ENCODE measurements at regions not wholly inside any gene's neighbourhood (a gene's known extent, or its start where the extent isn't known, plus 50 kb on each side); places are given as distances from the start of the nearest gene placed in this dataset.

GRCh38 chr3:177348974-177349373 lies 151.7 kb upstream of the TBL1XR1 start:
- H3K9me3 ChIP-seq (ENCODE audit: low read depth, low read length) = no peaks in the 10 kb centered on the region
- no peaks in the 10 kb centered on the region for H3K27me3 ChIP-seq (ENCODE audit: insufficient read depth, low read length)
- peaks cover 18% of the 10 kb centered on the region for H3K4me1 ChIP-seq (ENCODE audit: insufficient read depth, low read length)
- no peak overlapping the region for H2AFZ ChIP-seq (ENCODE audit: low read length)
- H3K4me3 ChIP-seq (ENCODE audit: insufficient read depth, low read length) = no peak overlapping the region
- H4K20me1 ChIP-seq (ENCODE audit: insufficient read depth, low read length) = no peaks in the 10 kb centered on the region
- no peaks in the 10 kb centered on the region for H3K36me3 ChIP-seq (ENCODE audit: insufficient read depth, low read length)
- no peak overlapping the region for H3K4me2 ChIP-seq (ENCODE audit: insufficient read depth, low read length)
- no peaks in the 10 kb centered on the region for H3K79me2 ChIP-seq (ENCODE audit: insufficient read depth, low read length)
- TF ChIP-seq CTCF (IDR thresholded peaks at IDR 0.05; ENCODE audit: extremely low read depth, low read depth, low read length) = no peak
- H3K27ac ChIP-seq (ENCODE audit: low read depth, low read length) = no peak overlapping the region
- DNase-seq (ENCODE audit: insufficient read length, low spot score, missing footprints) = no peak

GRCh38 chr3:177349384-177349783 lies 152.1 kb upstream of the TBL1XR1 start:
- H3K9me3 ChIP-seq (ENCODE audit: low read depth, low read length) = no peaks in the 10 kb centered on the region
- H3K79me2 ChIP-seq (ENCODE audit: insufficient read depth, low read length) = no peaks in the 10 kb centered on the region
- no peak overlapping the region for H3K4me2 ChIP-seq (ENCODE audit: insufficient read depth, low read length)
- no peak overlapping the region for H3K27ac ChIP-seq (ENCODE audit: low read depth, low read length)
- no peaks in the 10 kb centered on the region for H4K20me1 ChIP-seq (ENCODE audit: insufficient read depth, low read length)
- DNase-seq (ENCODE audit: insufficient read length, low spot score, missing footprints) = no peak
- no peak overlapping the region for H3K4me3 ChIP-seq (ENCODE audit: insufficient read depth, low read length)
- no peaks in the 10 kb centered on the region for H3K36me3 ChIP-seq (ENCODE audit: insufficient read depth, low read length)
- H3K4me1 ChIP-seq (ENCODE audit: insufficient read depth, low read length) = peaks cover 18% of the 10 kb centered on the region
- no peak for TF ChIP-seq CTCF (IDR thresholded peaks at IDR 0.05; ENCODE audit: extremely low read depth, low read depth, low read length)
- H3K27me3 ChIP-seq (ENCODE audit: insufficient read depth, low read length) = no peaks in the 10 kb centered on the region
- H2AFZ ChIP-seq (ENCODE audit: low read length) = no peak overlapping the region

GRCh38 chr3:177350121-177350520 lies 152.8 kb upstream of the TBL1XR1 start:
- no peak overlapping the region for H3K4me3 ChIP-seq (ENCODE audit: insufficient read depth, low read length)
- no peak for DNase-seq (ENCODE audit: insufficient read length, low spot score, missing footprints)
- no peaks in the 10 kb centered on the region for H3K27me3 ChIP-seq (ENCODE audit: insufficient read depth, low read length)
- peaks cover 12% of the 10 kb centered on the region for H3K4me1 ChIP-seq (ENCODE audit: insufficient read depth, low read length)
- H3K27ac ChIP-seq (ENCODE audit: low read depth, low read length) = no peak overlapping the region
- no peak for TF ChIP-seq CTCF (IDR thresholded peaks at IDR 0.05; ENCODE audit: extremely low read depth, low read depth, low read length)
- H3K79me2 ChIP-seq (ENCODE audit: insufficient read depth, low read length) = no peaks in the 10 kb centered on the region
- H3K4me2 ChIP-seq (ENCODE audit: insufficient read depth, low read length) = no peak overlapping the region
- H3K9me3 ChIP-seq (ENCODE audit: low read depth, low read length) = no peaks in the 10 kb centered on the region
- H4K20me1 ChIP-seq (ENCODE audit: insufficient read depth, low read length) = no peaks in the 10 kb centered on the region
- H3K36me3 ChIP-seq (ENCODE audit: insufficient read depth, low read length) = no peaks in the 10 kb centered on the region
- no peak overlapping the region for H2AFZ ChIP-seq (ENCODE audit: low read length)

- Histone ChIP-seq H3K27me3 (ENCODE audit: insufficient read depth, low read length) (no peaks in the 10 kb centered on the region), H3K4me3 (ENCODE audit: insufficient read depth, low read length) (no peak overlapping the region), H3K79me2 (ENCODE audit: insufficient read depth, low read length) (no peaks in the 10 kb centered on the region), H3K36me3 (ENCODE audit: insufficient read depth, low read length) (no peaks in the 10 kb centered on the region), H4K20me1 (ENCODE audit: insufficient read depth, low read length) (no peaks in the 10 kb centered on the region), H3K4me2 (ENCODE audit: insufficient read depth, low read length) (no peak overlapping the region), H3K9me3 (ENCODE audit: low read depth, low read length) (no peaks in the 10 kb centered on the region), H3K27ac (ENCODE audit: low read depth, low read length) (no peak overlapping the region), H2AFZ (ENCODE audit: low read length) (no peak overlapping the region), H3K4me1 (ENCODE audit: insufficient read depth, low read length) (peaks cover 1% of the 10 kb centered on the region)
- no peak for TF ChIP-seq CTCF (IDR thresholded peaks at IDR 0.05; ENCODE audit: extremely low read depth, low read depth, low read length)
- no peak for DNase-seq (ENCODE audit: insufficient read length, low spot score, missing footprints)
These were observed 153.9 kb upstream of the TBL1XR1 start for GRCh38 chr3:177351206-177351605.

Data from osteoblast (primary cell).